Caco-2 (cell line): ENCODE measurements at regions not wholly inside any gene's neighbourhood (a gene's known extent, or its start where the extent isn't known, plus 50 kb on each side); places are given as distances from the start of the nearest gene placed in this dataset.

Experiments used
- BruUV-seq: library from RNA; stranded (reverse); fragments of 400-500 nt; replicated peaks from 2 replicates; lab custom pipeline; 2021; lab: Mats Ljungman, UMichigan
- CTCF ChIA-PET: fragments of 300-600 bp; sonication (Branson Sonifier 250); formaldehyde crosslinking; loops from one replicate; lab custom pipeline; 2022; ENCODE audit warnings: antibody characterized with exemption; lab: Charles Lee
- POLR2A ChIA-PET: fragments of 300-600 bp; sonication (Branson Sonifier 250); formaldehyde crosslinking; loops from one replicate; lab custom pipeline; 2022; ENCODE audit warnings: antibody characterized with exemption; lab: Charles Lee
- DNase-seq, 2 experiments: peaks; one replicate each; pipeline versions ENCODE4 v3.0.0 to v3.0.0-alpha.2; 2020 to 2022
- H3K27me3 ChIP-seq: replicated peaks from 2 replicates; pipeline ENCODE4 v1.6.0; 2011; ENCODE audit warnings: low read length; ENCODE audit not compliant: control insufficient read depth, insufficient read depth
- H3K36me3 ChIP-seq: 2 replicates; pipeline ENCODE4 v1.5.1; 2011; ENCODE audit warnings: low read length; ENCODE audit not compliant: control insufficient read depth, insufficient read depth
- H3K4me1 ChIP-seq: fragments of 250-450 bp; sonication (Bioruptor Pico); 2 replicates; pipeline ENCODE4 v1.5.1; 2020; ENCODE audit warnings: mild to moderate bottlenecking
- H3K4me3 ChIP-seq: 2 replicates; pipeline ENCODE4 v1.5.1; 2011; ENCODE audit warnings: low read depth, mild to moderate bottlenecking, control low read depth, low read length
- H3K9me3 ChIP-seq: fragments of 250-450 bp; sonication (Bioruptor Pico); 2 replicates; pipeline ENCODE4 v1.5.1; 2020; ENCODE audit warnings: mild to moderate bottlenecking, moderate library complexity
- H3K27ac Mint-ChIP-seq: one replicate; pipeline ENCODE4 v1.8.0; 2022; ENCODE audit warnings: mixed read lengths; ENCODE audit not compliant: unreplicated experiment
- H3K27me3 Mint-ChIP-seq: one replicate; pipeline ENCODE4 v1.8.0; 2022; ENCODE audit warnings: mixed read lengths; ENCODE audit not compliant: insufficient read depth, unreplicated experiment
- H3K36me3 Mint-ChIP-seq: one replicate; pipeline ENCODE4 v1.8.0; 2022; ENCODE audit warnings: mild to moderate bottlenecking, mixed read lengths; ENCODE audit not compliant: insufficient read depth, unreplicated experiment
- H3K4me1 Mint-ChIP-seq: one replicate; pipeline ENCODE4 v1.8.0; 2022; ENCODE audit warnings: low read depth, mixed read lengths; ENCODE audit not compliant: unreplicated experiment
- H3K4me3 Mint-ChIP-seq: one replicate; pipeline ENCODE4 v1.8.0; 2022; ENCODE audit warnings: mild to moderate bottlenecking, moderate library complexity, mixed read lengths; ENCODE audit not compliant: unreplicated experiment
- H3K9me3 Mint-ChIP-seq: one replicate; pipeline ENCODE4 v1.8.0; 2022; ENCODE audit warnings: mixed read lengths; ENCODE audit not compliant: unreplicated experiment
- CTCF ChIP-seq, 2 experiments: fragments of 200-600 bp in 1 of 2; IDR thresholded peaks; 1 replicate in 1 of 2; 2 replicates in 1 of 2; pipeline versions ENCODE4 v1.5.1 to v1.8.0; 2011 to 2022; ENCODE audit warnings: antibody characterized with exemption in 1 of 2, control low read depth in 1 of 2, inconsistent platforms in 1 of 2, low read depth in 1 of 2, low read length in 1 of 2, mild to moderate bottlenecking in 1 of 2, moderate library complexity in 1 of 2; ENCODE audit not compliant: insufficient read depth in 1 of 2, severe bottlenecking in 1 of 2, unreplicated experiment in 1 of 2
- intact Hi-C: fragments of 100-400 bp; cut with micrococcal nuclease; formaldehyde crosslinking; loops from one replicate; pipeline ENCODE4 v1.10.0; 2022; ENCODE audit not compliant: unreplicated experiment

GRCh38 chr13:61170856-61171255 lies 244.8 kb downstream of the PCDH20 start:
- no peak for TF ChIP-seq CTCF (IDR thresholded peaks at IDR 0.05; ENCODE audit: insufficient read depth in 1 of 2, low read depth in 1 of 2, low read length in 1 of 2, severe bottlenecking in 1 of 2, unreplicated experiment in 1 of 2)
- ChIA-PET POLR2A (no interaction called here), CTCF (no interaction called here)
- DNase-seq = no peak
- Histone ChIP-seq H3K4me1 (peaks cover 5% of the 10 kb centered on the region), H3K36me3 (no peaks in the 10 kb centered on the region), H3K27me3 (no peaks in the 10 kb centered on the region), H3K9me3 (0 out of 2 replicates have a peak, but pooled peaks cover 3% of the 10 kb centered on the region), H3K4me3 (no peak overlapping the region)
- Mint-ChIP-seq H3K27me3 (no peaks in the 10 kb centered on the region), H3K36me3 (no peaks in the 10 kb centered on the region), H3K4me1 (peaks cover 14% of the 10 kb centered on the region), H3K27ac (no peak overlapping the region), H3K9me3 (no peaks in the 10 kb centered on the region), H3K4me3 (no peak overlapping the region)
- intact Hi-C loops = no loop called here
- no TSS peak for BruUV-seq

GRCh38 chr13:61162636-61163035 lies 253.0 kb downstream of the PCDH20 start:
- no peaks in the 10 kb centered on the region for H3K27me3 ChIP-seq
- no peaks in the 10 kb centered on the region for H3K4me1 Mint-ChIP-seq
- no peak for DNase-seq
- no TSS peak for BruUV-seq
- H3K36me3 Mint-ChIP-seq = no peaks in the 10 kb centered on the region
- H3K4me3 Mint-ChIP-seq = no peak overlapping the region
- no peaks in the 10 kb centered on the region for H3K36me3 ChIP-seq
- no peak for TF ChIP-seq CTCF (IDR thresholded peaks at IDR 0.05; ENCODE audit: insufficient read depth in 1 of 2, low read depth in 1 of 2, low read length in 1 of 2, severe bottlenecking in 1 of 2, unreplicated experiment in 1 of 2)
- no peak overlapping the region for H3K27ac Mint-ChIP-seq
- H3K9me3 ChIP-seq = no peaks in the 10 kb centered on the region
- ChIA-PET CTCF (no interaction called here), POLR2A (no interaction called here)
- no peaks in the 10 kb centered on the region for H3K27me3 Mint-ChIP-seq
- H3K4me3 ChIP-seq = no peak overlapping the region
- intact Hi-C loops = no loop called here
- H3K9me3 Mint-ChIP-seq = no peaks in the 10 kb centered on the region
- H3K4me1 ChIP-seq = no peaks in the 10 kb centered on the region

- POLR2A ChIA-PET = no interaction called here
- H3K27ac Mint-ChIP-seq = no peak overlapping the region
- DNase-seq = no peak
- CTCF ChIA-PET = no interaction called here
- H3K36me3 Mint-ChIP-seq = no peaks in the 10 kb centered on the region
- intact Hi-C loops = no loop called here
- no peaks in the 10 kb centered on the region for H3K4me1 ChIP-seq
- no peaks in the 10 kb centered on the region for H3K4me1 Mint-ChIP-seq
- BruUV-seq = no TSS peak
- TF ChIP-seq CTCF (IDR thresholded peaks at IDR 0.05; ENCODE audit: insufficient read depth in 1 of 2, low read depth in 1 of 2, low read length in 1 of 2, severe bottlenecking in 1 of 2, unreplicated experiment in 1 of 2) = no peak
- H3K4me3 ChIP-seq = no peak overlapping the region
- no peaks in the 10 kb centered on the region for H3K9me3 Mint-ChIP-seq
- H3K27me3 ChIP-seq = no peaks in the 10 kb centered on the region
- no peaks in the 10 kb centered on the region for H3K9me3 ChIP-seq
- no peaks in the 10 kb centered on the region for H3K27me3 Mint-ChIP-seq
- H3K36me3 ChIP-seq = no peaks in the 10 kb centered on the region
- no peak overlapping the region for H3K4me3 Mint-ChIP-seq
These were observed 253.5 kb downstream of the PCDH20 start for GRCh38 chr13:61162106-61162505.
